Erythroblast (primary cell): ENCODE measurements at regions not wholly inside any gene's neighbourhood (a gene's known extent, or its start where the extent isn't known, plus 50 kb on each side); places are given as distances from the start of the nearest gene placed in this dataset.
"Not testable (repeated sequence)": the region's sequence is repeated elsewhere in the genome, so short reads cannot be mapped to it uniquely, and the experiment has no call there.

Source experiments
- GATA1 ChIP-seq: IDR thresholded peaks from 2 replicates; pipeline ENCODE4 v1.6.1; 2011; ENCODE audit warnings: low read depth, mild to moderate bottlenecking, control low read depth, low read length, moderate library complexity
- POLR2A ChIP-seq: IDR thresholded peaks from 2 replicates; pipeline ENCODE4 v1.6.1; 2011; ENCODE audit warnings: mild to moderate bottlenecking, low read length

GRCh38 chr14:62521309-62521708 lies 523.9 kb downstream of the KCNH5 start:
- TF ChIP-seq POLR2A, GATA1: not testable (repeated sequence)
